GM12875 (cell line): ENCODE measurements at regions not wholly inside any gene's neighbourhood (a gene's known extent, or its start where the extent isn't known, plus 50 kb on each side); places are given as distances from the start of the nearest gene placed in this dataset.

Source experiments
- H3K4me3 ChIP-seq: one replicate; pipeline ENCODE4 v1.5.1; 2011; ENCODE audit warnings: low read depth, low read length, control low read depth
- TF ChIP-seq, protein P1 (sequence below): IDR thresholded peaks from 2 replicates; pipeline ENCODE4 v1.5.1; 2011; ENCODE audit warnings: low read depth, mild to moderate bottlenecking, control low read depth, inconsistent platforms, low read length, moderate library complexity, borderline replicate concordance; ENCODE audit not compliant: insufficient read depth

DNA sequence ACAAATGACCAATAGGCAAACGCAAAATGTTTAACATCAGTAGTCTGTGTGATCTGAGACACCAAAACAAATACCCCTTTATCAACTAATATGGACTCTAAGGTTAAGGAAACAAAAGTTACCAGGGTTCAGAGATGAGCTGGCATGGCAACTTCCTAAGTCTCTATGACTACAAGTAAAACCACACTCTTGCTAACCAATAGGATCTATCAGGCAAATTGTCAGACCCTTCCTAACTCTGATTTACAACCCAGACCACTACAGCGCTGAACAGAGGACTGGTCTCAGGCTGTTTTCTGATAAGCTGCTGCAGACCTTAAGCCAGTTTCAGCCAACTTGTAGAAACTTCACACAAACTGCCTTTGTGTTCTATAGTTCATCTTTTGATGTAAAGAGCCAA is 608.0 kb downstream of the TLL1 start:
- TF ChIP-seq, protein P1, sequence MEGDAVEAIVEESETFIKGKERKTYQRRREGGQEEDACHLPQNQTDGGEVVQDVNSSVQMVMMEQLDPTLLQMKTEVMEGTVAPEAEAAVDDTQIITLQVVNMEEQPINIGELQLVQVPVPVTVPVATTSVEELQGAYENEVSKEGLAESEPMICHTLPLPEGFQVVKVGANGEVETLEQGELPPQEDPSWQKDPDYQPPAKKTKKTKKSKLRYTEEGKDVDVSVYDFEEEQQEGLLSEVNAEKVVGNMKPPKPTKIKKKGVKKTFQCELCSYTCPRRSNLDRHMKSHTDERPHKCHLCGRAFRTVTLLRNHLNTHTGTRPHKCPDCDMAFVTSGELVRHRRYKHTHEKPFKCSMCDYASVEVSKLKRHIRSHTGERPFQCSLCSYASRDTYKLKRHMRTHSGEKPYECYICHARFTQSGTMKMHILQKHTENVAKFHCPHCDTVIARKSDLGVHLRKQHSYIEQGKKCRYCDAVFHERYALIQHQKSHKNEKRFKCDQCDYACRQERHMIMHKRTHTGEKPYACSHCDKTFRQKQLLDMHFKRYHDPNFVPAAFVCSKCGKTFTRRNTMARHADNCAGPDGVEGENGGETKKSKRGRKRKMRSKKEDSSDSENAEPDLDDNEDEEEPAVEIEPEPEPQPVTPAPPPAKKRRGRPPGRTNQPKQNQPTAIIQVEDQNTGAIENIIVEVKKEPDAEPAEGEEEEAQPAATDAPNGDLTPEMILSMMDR: no peak
- no peak overlapping the region for H3K4me3 ChIP-seq

- TF ChIP-seq, protein P1: no peak
- no peak overlapping the region for H3K4me3 ChIP-seq
Observed at GRCh38 chr4:166481739-166482138, 608.7 kb downstream of the TLL1 start.

- H3K4me3 ChIP-seq: no peak overlapping the region
- TF ChIP-seq, protein P1: no peak
Observed at GRCh38 chr4:166482758-166483157, 609.7 kb downstream of the TLL1 start.

GRCh38 chr4:166491635-166492034 is 618.6 kb downstream of the TLL1 start:
- H3K4me3 ChIP-seq: no peak overlapping the region

DNA sequence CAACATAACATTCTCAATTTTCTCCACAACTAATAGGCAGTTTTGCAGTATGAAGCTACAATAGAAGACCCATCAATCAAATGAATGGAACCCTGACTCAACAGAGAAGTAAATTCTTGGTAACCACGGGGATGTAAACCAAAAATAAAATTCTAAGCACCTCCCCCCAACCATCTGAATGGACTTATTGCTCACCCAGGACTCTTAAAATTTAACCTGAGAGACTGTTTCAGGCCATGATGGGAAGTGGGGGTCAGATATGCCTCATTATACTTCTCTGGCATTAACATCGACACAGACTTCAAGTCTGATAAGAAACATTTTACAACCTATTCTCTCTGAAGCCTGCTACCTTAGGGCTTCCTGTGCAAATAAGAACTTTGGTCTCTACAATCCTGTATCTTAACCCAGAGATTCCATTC is 620.9 kb downstream of the TLL1 start:
- H3K4me3 ChIP-seq: no peak overlapping the region
- TF ChIP-seq, protein P1: no peak

More at GRCh38 chr4:166491635-166492034, 618.6 kb downstream of the TLL1 start:
- TF ChIP-seq, protein P1: no peak

DNA sequence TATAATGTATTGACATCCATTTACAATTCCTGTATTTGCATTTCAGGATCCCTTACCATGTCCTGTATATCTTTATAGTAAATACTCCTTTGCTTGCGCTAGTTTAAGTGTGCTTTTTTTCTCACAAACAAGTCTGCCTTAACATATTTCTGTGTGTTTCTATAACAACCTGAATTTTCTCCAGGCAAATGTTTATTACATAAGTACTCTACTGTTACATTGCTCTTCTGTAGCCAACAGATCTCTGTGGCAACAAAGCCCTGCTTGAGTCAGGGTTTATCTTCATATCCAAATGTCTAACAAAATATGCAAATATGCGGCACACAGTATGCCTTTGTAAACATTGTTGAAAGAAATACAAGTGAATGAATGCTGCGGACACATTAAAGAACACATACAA is 625.5 kb downstream of the TLL1 start:
- TF ChIP-seq, protein P1: no peak
- no peak overlapping the region for H3K4me3 ChIP-seq

GRCh38 chr4:166499820-166500219 is 626.8 kb downstream of the TLL1 start:
- TF ChIP-seq, protein P1: no peak
- H3K4me3 ChIP-seq: no peak overlapping the region
